ENCODE measurements at regions not wholly inside any gene's neighbourhood (a gene's known extent, or its start where the extent isn't known, plus 50 kb on each side); places are given as distances from the start of the nearest gene placed in this dataset.
"Not testable (repeated sequence)": the region's sequence is repeated elsewhere in the genome, so short reads cannot be mapped to it uniquely, and the experiment has no call there.

DNA sequence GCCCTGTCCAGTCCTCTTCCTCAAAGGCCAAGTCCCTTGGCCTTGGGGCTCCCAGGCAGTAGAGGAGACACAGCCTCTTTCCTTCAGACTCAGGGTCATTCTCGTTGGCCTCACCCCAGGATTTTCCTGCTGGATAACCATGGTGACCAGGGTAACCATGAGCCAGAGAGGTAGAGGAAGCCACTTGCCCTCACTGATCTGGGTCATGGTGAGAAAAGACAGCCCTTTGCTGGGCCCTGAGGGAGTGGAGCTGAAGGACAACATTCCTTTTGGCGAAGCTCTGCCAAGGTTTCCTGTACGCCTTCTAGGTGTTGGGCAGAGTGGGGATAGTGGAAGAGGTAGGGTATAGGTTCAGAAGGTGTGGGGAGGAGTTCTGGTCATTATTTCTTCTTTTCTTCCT lies 53.1 kb upstream of the WNT4 start:
- peak; percentile 12 for DNase-seq (ENCODE audit: low read depth, low spot score)

DNA sequence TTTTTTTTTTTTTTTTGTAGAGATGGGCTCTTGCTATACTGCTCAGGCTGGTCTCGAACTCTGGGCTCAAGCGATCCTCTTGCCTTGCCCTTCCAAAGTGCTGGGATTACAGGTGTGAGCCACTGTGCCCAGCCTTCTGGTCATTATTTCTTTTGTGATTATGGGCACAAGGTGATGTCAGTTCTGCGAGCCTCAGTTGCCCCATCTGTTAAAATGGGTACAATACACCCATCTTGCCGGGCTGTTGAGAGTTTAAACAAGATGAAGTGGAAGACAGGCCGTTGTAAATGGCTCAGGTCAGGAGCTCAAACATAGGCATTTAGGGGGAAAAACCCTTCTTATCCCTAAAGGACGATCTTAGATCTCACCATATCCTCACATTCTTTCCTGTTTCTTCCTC lies 53.7 kb upstream of the WNT4 start:
- no peak for DNase-seq (ENCODE audit: low read depth, low spot score)

- DNase-seq (ENCODE audit: low read depth, low spot score), result no peak
Measured at GRCh38 chr1:22197644-22198043, 54.7 kb upstream of the WNT4 start.

DNA sequence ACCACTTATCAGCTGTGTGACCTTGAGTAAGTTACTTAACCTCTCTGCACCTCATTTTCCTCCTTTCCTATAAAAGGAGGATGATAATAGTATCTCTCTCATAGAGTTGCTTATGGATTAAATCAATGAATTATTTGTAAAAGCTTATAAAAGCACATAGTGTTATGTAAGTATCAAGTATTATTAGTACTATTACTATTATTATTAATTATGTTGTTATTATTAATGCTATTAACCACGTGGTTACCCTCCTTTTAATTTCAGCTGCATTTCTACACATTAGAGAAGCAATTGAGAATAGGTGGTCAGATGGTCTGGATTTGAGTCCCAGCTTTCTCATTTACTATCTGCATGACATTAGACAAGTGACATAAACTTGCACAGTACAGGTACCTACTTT lies 58.1 kb upstream of the WNT4 start:
- DNase-seq (ENCODE audit: low read depth, low spot score), result no peak

DNA sequence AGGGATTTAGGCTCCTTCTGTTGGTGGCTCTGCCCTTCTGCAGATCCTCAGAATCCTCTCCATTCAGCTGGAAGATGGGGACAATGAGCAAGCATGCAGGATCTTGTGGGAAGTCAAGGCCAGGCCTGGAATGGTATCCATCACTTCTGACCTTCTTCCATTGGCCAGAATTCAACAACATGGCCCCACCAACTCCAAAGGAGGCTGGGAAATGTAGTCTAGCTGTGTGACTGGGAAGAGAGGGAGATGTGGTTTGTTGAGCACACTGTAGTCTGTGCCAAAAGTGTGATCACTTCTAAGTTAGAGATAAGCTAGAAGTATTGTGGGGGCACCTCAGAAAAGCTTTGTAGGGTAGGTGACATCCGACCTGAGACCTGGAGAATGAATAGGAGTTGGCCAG lies 60.4 kb upstream of the WNT4 start:
- no peak for DNase-seq (ENCODE audit: low read depth, low spot score)

GRCh38 chr1:22204057-22204840 lies 61.4 kb upstream of the WNT4 start:
- no peak for DNase-seq (ENCODE audit: low read depth, low spot score)

- DNase-seq (ENCODE audit: low read depth, low spot score), result no peak
Measured at GRCh38 chr1:22204989-22205913, 62.4 kb upstream of the WNT4 start.

DNA sequence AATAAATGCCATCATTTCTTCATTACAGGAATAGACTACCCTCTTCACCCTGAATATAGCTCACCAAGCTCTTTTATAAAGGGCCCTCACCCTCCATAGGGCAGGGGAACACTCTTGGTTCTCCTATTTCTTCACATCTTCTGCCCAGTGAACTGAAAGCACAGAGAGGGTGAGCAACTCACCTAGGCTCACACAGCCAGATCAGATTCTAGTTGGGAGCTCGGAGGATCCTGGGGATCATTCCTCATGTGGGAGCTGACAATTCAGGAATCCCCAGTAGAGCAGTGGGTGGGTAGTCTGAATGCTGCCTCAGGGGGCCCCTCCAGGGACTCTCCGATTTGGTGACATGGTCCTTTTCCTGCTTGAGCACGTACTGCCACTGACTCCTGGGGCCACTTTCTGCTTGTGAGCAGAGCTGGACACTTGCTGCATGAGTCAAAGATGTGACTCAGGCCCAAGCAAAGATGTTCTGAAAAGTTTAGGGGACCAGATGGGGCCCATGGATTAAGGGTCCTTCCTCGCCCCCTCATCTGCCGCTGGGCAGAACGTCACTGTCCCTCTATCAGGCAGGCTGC lies 63.7 kb upstream of the WNT4 start:
- no peak for DNase-seq (ENCODE audit: low read depth, low spot score)

- DNase-seq (ENCODE audit: low read depth, low spot score), result peak; percentile 23
Measured at GRCh38 chr1:22207511-22208267, 64.8 kb upstream of the WNT4 start.

DNA sequence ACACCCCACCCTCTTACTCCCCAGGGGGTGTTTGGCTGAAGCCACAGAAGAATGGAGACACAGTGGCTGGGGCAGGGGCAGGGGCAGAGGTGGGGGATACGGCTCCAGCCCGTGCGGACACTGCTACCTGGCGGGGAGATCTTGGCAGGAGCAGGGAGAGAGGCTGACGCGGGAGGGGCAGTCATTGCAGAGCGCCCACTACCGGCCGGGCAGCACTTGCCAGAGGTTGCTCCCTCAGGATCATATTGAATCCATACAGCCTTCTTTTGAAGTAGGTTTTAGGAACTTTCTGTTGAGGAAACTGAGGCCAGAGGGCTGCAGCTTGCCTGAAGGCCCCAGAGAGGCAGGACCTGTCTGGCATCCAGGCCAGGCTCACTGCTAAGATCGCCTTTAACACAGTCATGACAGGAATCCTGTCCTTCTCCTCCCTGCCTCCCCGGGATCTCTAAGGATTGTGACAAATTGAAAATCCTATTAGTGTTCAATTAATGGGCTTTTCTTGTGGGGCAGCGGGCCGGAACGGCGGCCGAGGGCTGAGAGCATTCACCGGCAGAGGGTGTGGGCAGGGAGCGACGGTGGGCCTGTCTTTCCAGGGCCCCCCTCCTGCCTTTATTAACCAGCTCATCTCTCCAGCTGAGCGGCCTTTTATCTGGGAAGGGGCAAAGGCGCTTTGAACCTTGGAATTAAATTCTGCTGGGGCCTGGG lies 65.5 kb upstream of the WNT4 start:
- DNase-seq (ENCODE audit: low read depth, low spot score), result peak; percentile 58

GRCh38 chr1:22208973-22209378 lies 66.1 kb upstream of the WNT4 start:
- peak; percentile 70 for DNase-seq (ENCODE audit: low read depth, low spot score)

DNA sequence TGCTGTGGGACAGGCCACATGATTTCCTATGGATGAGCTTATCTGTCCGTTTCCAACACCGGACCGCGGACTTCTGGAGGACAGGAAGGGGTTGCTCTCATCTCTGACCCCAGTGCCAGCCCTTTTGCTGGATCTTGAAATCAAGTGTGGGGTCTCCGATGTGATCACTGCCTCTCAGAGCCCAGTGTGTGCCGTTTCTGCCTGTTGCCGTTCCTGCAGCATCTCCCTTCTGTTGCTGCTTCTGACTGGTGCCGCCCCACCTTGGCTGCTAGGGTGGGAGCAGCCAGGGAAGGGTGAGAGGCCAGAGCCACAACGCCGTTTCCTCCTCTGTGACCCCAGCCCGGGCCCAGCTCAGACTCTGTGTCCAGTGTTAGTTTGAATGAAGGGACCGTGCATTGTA lies 67.3 kb upstream of the WNT4 start:
- DNase-seq (ENCODE audit: low read depth, low spot score), result no peak

DNA sequence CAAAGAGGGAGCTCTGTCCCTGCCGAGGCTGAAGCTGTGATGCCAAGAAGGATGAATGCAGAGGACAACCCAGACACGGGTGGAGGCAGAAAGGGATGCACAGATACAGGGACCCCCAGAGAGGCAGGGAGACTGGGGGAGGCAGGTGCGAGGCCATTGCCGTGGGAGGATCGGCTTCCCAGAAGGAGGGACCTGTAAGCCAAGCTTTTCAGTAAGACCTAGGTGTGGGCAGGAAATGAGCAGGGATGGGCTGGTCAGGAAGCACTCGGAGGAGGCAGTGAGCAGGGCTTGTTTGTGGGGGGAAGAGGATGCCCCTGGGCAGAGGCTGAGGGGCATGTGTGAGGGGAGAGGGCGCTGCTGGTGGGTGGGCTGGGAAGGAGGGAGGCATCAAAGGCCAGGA lies 67.7 kb upstream of the WNT4 start:
- DNase-seq (ENCODE audit: low read depth, low spot score), result no peak

DNA sequence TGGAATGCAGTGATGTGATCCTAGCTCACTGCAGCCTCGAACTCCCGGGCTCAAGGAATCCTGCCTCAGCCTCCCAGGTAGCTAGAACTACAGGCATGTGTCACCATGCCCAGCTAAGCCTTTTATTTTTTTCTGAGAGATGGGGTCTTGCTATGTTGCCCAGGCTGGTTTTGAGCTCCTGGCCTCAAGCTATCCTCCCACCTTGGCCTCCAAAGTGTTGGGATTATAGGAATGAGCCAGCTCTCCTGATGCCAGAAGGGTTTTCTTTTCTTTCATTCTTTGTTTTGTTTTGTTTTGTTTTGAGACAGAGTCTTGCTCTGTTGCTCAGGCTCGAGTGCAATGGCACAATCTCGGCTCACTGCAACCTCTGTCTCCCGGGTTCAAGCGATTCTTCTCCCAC lies 68.6 kb upstream of the WNT4 start:
- not testable (repeated sequence) for DNase-seq (ENCODE audit: low read depth, low spot score)

- DNase-seq (ENCODE audit: low read depth, low spot score), result no peak
Measured at GRCh38 chr1:22212400-22213233, 69.7 kb upstream of the WNT4 start.

GRCh38 chr1:22216210-22216883 lies 73.5 kb upstream of the WNT4 start:
- peak; percentile 67 for DNase-seq (ENCODE audit: low read depth, low spot score)

DNA sequence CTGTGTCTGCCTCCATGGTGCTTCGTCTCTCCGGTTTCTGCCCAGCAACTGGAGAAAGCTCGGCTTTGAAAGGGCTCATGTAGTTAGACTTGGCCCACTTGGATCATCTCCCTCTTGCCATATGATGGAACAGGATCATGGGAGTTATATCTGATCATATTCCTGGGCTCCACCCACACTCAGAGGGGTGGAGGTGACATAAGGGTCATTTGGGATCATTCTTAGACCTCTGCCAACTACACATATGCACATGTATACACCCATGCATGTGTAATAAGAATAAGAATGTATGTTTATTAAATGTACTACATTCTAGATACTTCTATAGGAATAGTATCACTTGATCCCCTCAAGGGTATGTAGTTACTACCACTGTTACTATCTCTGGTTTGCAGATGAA lies 74.1 kb upstream of the WNT4 start:
- no peak for DNase-seq (ENCODE audit: low read depth, low spot score)

DNA sequence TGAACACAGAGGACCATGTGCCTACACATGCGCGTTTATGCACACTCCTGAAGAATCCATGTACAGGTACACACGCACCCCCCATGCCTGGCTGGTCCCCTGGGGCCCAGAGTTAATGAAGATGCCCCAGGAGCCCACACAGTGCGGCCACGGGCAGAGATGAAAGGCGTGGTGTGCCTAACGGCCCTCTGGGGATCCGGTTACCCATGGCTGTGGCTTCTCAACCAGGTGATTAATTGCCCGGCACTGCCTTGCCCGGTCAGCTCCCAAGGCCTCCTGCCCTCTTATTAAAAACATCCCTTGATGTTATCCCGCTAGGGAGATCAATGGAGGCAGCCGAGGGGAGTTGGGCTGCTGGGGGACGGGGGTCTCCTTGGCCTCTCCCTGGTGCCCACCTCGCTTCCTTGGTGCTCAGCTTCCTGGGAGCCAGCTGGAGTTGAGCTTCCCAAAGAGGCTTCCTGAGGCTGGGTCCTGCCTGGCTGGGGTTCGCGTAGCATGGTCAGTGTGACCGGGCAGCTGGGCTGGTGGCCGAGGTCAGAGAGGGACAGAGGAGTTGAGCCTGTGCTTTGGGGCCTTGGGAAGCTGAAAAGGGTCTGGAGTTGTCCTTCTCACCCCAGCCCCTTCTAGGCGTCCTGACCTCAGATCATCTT lies 75.0 kb upstream of the WNT4 start:
- DNase-seq (ENCODE audit: low read depth, low spot score), result no peak

- DNase-seq (ENCODE audit: low read depth, low spot score), result no peak
Measured at GRCh38 chr1:22218618-22219250, 75.8 kb upstream of the WNT4 start.

Measured in ELF-1 (cell line).